Heart right ventricle (tissue), 16 donors: ENCODE measurements at regions not wholly inside any gene's neighbourhood (a gene's known extent, or its start where the extent isn't known, plus 50 kb on each side); places are given as distances from the start of the nearest gene placed in this dataset.

Experiments used
- ATAC-seq, 8 donors: fragments of 200-7000 bp; cut with Tn5 transposase; one replicate each; pipeline ENCODE4 v1.9.1; 2020; ENCODE audit warnings: mild to moderate bottlenecking in 8 of 8, moderate library complexity in 8 of 8, moderate number of reproducible peaks in 1 of 8
- DNase-seq, 2 donors: peaks; one replicate each; pipeline ENCODE4 v3.0.0-alpha.2; 2020
- H3K27ac ChIP-seq, 10 donors: fragments of 200-600 bp; sonication (generic) in 2 of 10; one replicate each; pipeline versions ENCODE4 v1.5.0 to v1.8.0; 2020 to 2022; ENCODE audit warnings: mild to moderate bottlenecking in 3 of 10
- H3K27me3 ChIP-seq, 7 donors: fragments of 200-600 bp; one replicate each; pipeline ENCODE4 v1.8.0; 2021 to 2022; ENCODE audit warnings: mild to moderate bottlenecking in 2 of 7
- H3K36me3 ChIP-seq, 9 donors: fragments of 200-600 bp; sonication (generic) in 1 of 9; one replicate each; pipeline versions ENCODE4 v1.5.0 to v1.8.0; 2020 to 2022; ENCODE audit warnings: mild to moderate bottlenecking in 2 of 9
- H3K4me1 ChIP-seq, 9 donors: fragments of 200-600 bp; sonication (generic) in 1 of 9; one replicate each; pipeline versions ENCODE4 v1.5.0 to v1.8.0; 2020 to 2022; ENCODE audit warnings: mild to moderate bottlenecking in 4 of 9
- H3K4me3 ChIP-seq, 10 donors: fragments of 200-600 bp; sonication (generic) in 2 of 10; one replicate each; pipeline versions ENCODE4 v1.5.0 to v1.8.0; 2020 to 2022; ENCODE audit warnings: mild to moderate bottlenecking in 7 of 10, moderate library complexity in 2 of 10
- H3K9me3 ChIP-seq, 11 donors: fragments of 200-600 bp in 10 of 11; sonication (generic) in 2 of 11; one replicate each; pipeline versions ENCODE4 v1.5.0 to v1.8.0; 2013 to 2022; ENCODE audit warnings: mild to moderate bottlenecking in 2 of 11, control low read depth in 1 of 11, moderate library complexity in 1 of 11
- CTCF ChIP-seq, 9 donors: fragments of 200-600 bp; sonication (generic) in 2 of 9; IDR thresholded peaks; one replicate each; pipeline versions ENCODE4 v1.5.0 to v1.8.0; 2021 to 2022; ENCODE audit warnings: antibody characterized with exemption in 9 of 9, mild to moderate bottlenecking in 5 of 9, moderate library complexity in 1 of 9
- WGBS, 2 donors: extraction: QIAGEN DNeasy Blood & Tissue Kit; methylation state at CpG; one replicate each; pipeline ENCODE4 v1.1.7; 2013; ENCODE audit warnings: inconsistent platforms in 1 of 2; 5-methylcytosine and 5-hydroxymethylcytosine counted together
- intact Hi-C, 10 donors: fragments of 100-400 bp; cut with DNase I; formaldehyde crosslinking; loops; one replicate each; pipeline versions ENCODE4 v1.11.1 to v1.14.2; 2022
- donor health status: Arrhythmogenic right ventricular cardiomyopathy.
- donor health status: ischemic (EF 13 %, LVEDD 7.1; RV severe dilation, severe dysfunction).
- donor health status: healthy with polysubstance abuse.
- donor health status: DM: no; HTN: yes; CAD: no.
- donor health status: DM: no; HTN: no; CAD: no.
- donor health status: ischemic (EF 25% LVEDD 6.9; RV normal size, moderate dysfunction).
- donor health status: ischemic (EF 25% LVEDD 5.7; RV mildly dilated, moderate dysfunction).
- donor health status: healthy.
- donor health status: DM: yes; HTN: yes; CAD: no.
- donor health status: Ischemic cardiomyopathy.
- donor health status: ischemic (EF 35%, LVEDD 5.7; RV mildly dilated, moderate dysfunction).
- donor health status: nonischemic (EF 11% LVEDD 7.7; RV severe dilation, severe dysfunction).
- donor health status: DM: yes; HTN: yes; CAD: no.
- donor health status: PGD.
- donor health status: ischemic (EF 29% LVEDD 5.4; RV normal size, mild dysfunction).
- donor health status: nonischemic (EF 23%, LVEDD 6.1; RV moderate dilation, normal function).

GRCh38 chr17:43338886-43339516, 59.8 kb upstream of the ARL4D start:
- H3K36me3 ChIP-seq: no peaks in the 10 kb centered on the region
- intact Hi-C loops: loop anchor here in 2 of 10 donors (10.0 kb wide), 1 partner anchor 314 kb away; the partner anchor contains the start of genes RND2 (in 2 of the 2) and VAT1 (in 2 of the 2)
- H3K27me3 ChIP-seq: no peaks in the 10 kb centered on the region
- H3K4me3 ChIP-seq: no peak overlapping the region
- H3K4me1 ChIP-seq: peaks cover 0 to 44% (median 27%) of the 10 kb centered on the region in 9 donors
- DNase-seq (peak; percentile 70), ATAC-seq (no peak)
- 59 to 60% methylated on average over 11 of the region's 11 CpGs for WGBS, 2 donors
- no peak overlapping the region for H3K27ac ChIP-seq
- peak; percentile 50 to 88 (median 72) for TF ChIP-seq CTCF (IDR thresholded peaks at IDR 0.05)
- H3K9me3 ChIP-seq: no peaks in the 10 kb centered on the region

GRCh38 chr17:43337684-43338428, 60.9 kb upstream of the ARL4D start:
- H3K27ac ChIP-seq: no peak overlapping the region
- H3K4me1 ChIP-seq: peaks cover 0 to 38% (median 28%) of the 10 kb centered on the region in 9 donors
- no peaks in the 10 kb centered on the region for H3K27me3 ChIP-seq
- H3K36me3 ChIP-seq: no peaks in the 10 kb centered on the region
- H3K9me3 ChIP-seq: no peaks in the 10 kb centered on the region
- ATAC-seq (no peak), DNase-seq (no peak)
- WGBS, 2 donors: 88 to 91% methylated on average over 10 of the region's 10 CpGs
- no peak for TF ChIP-seq CTCF (IDR thresholded peaks at IDR 0.05)
- intact Hi-C loops: loop anchor here in 2 of 10 donors (10.0 kb wide), 1 partner anchor 313 kb away; the partner anchor contains the start of genes RND2 (in 2 of the 2) and VAT1 (in 2 of the 2)
- no peak overlapping the region for H3K4me3 ChIP-seq

- no peak overlapping the region for H3K27ac ChIP-seq
- no peaks in the 10 kb centered on the region for H3K27me3 ChIP-seq
- intact Hi-C loops: loop anchor here in 3 of 10 donors (5.0 to 10.0 kb wide), 3 partner anchors 123 to 313 kb away; partner anchors contain the start of genes VAT1 (in 3 of the 3), RND2 (in 2 of the 3) and TMEM106A (in 1 of the 3)
- H3K4me3 ChIP-seq: no peak overlapping the region
- no peaks in the 10 kb centered on the region for H3K9me3 ChIP-seq
- 66% methylated on average over 7 of the region's 7 CpGs for WGBS, 2 donors
- ATAC-seq: no peak
- no peak for TF ChIP-seq CTCF (IDR thresholded peaks at IDR 0.05)
- H3K4me1 ChIP-seq: peaks cover 0 to 18% (median 9%) of the 10 kb centered on the region in 9 donors
- DNase-seq: no peak
- H3K36me3 ChIP-seq: no peaks in the 10 kb centered on the region
These were observed 63.9 kb upstream of the ARL4D start for GRCh38 chr17:43334738-43335402.

- H3K4me3 ChIP-seq: peak overlapping the region in 1 of 10 donors; percentile 19
- ATAC-seq: peak in 2 of 8 donors; percentile 16 to 28
- WGBS, 2 donors: 86 to 90% methylated on average over 12 of the region's 12 CpGs
- H3K9me3 ChIP-seq: no peaks in the 10 kb centered on the region
- H3K4me1 ChIP-seq: peaks cover 0 to 12% (median 9%) of the 10 kb centered on the region in 9 donors
- H3K27me3 ChIP-seq: no peaks in the 10 kb centered on the region
- intact Hi-C loops: loop anchor here in 3 of 10 donors (5.0 to 10.0 kb wide), 3 partner anchors 121 to 311 kb away; partner anchors contain the start of genes VAT1 (in 3 of the 3), RND2 (in 2 of the 3) and TMEM106A (in 1 of the 3)
- peak overlapping the region in 1 of 10 donors; percentile 24 for H3K27ac ChIP-seq
- no peak for TF ChIP-seq CTCF (IDR thresholded peaks at IDR 0.05)
- DNase-seq: no peak
- no peaks in the 10 kb centered on the region for H3K36me3 ChIP-seq
These were observed 65.3 kb upstream of the ARL4D start for GRCh38 chr17:43333433-43333943.
